ENCODE measurements at regions not wholly inside any gene's neighbourhood (a gene's known extent, or its start where the extent isn't known, plus 50 kb on each side); places are given as distances from the start of the nearest gene placed in this dataset.
A peak's percentile ranks its signal among the peaks of the same experiment; 100 is the strongest.

- DNase-seq = peak; percentile 26
Measured at GRCh38 chr5:89988998-89989655, 420.4 kb downstream of the CETN3 start.

GRCh38 chr5:89988129-89988810 lies 421.3 kb downstream of the CETN3 start:
- no peak for DNase-seq

- no peak for DNase-seq
Measured at GRCh38 chr5:89983216-89983615, 426.3 kb downstream of the CETN3 start.

- no peak for DNase-seq
Measured at GRCh38 chr5:89981878-89982773, 427.4 kb downstream of the CETN3 start.

- no peak for DNase-seq
Measured at GRCh38 chr5:89981021-89981420, 428.5 kb downstream of the CETN3 start.

GRCh38 chr5:89973516-89973915 lies 436.0 kb downstream of the CETN3 start:
- no peak for DNase-seq

GRCh38 chr5:89972901-89973300 lies 436.7 kb downstream of the CETN3 start:
- no peak for DNase-seq

GRCh38 chr5:89968958-89969381 lies 440.6 kb downstream of the CETN3 start:
- peak; percentile 16 for DNase-seq

GRCh38 chr5:89967771-89968444 lies 441.6 kb downstream of the CETN3 start:
- no peak for DNase-seq

GRCh38 chr5:89956838-89957237 lies 452.7 kb downstream of the CETN3 start:
- DNase-seq = no peak

GRCh38 chr5:89954916-89955315 lies 454.6 kb downstream of the CETN3 start:
- no peak for DNase-seq

- DNase-seq = no peak
Measured at GRCh38 chr5:89951876-89952275, 457.7 kb downstream of the CETN3 start.

GRCh38 chr5:89950234-89950633 lies 459.3 kb downstream of the CETN3 start:
- no peak for DNase-seq

- DNase-seq = no peak
Measured at GRCh38 chr5:89948977-89949376, 460.6 kb downstream of the CETN3 start.

- DNase-seq = no peak
Measured at GRCh38 chr5:89946916-89947315, 462.6 kb downstream of the CETN3 start.

GRCh38 chr5:89946508-89946907 lies 463.0 kb downstream of the CETN3 start:
- DNase-seq = no peak

- DNase-seq = no peak
Measured at GRCh38 chr5:89942171-89942570, 467.4 kb downstream of the CETN3 start.

GRCh38 chr5:89936576-89936975 lies 473.0 kb downstream of the CETN3 start:
- DNase-seq = no peak

- no peak for DNase-seq
Measured at GRCh38 chr5:89934069-89934468, 475.5 kb downstream of the CETN3 start.

- DNase-seq = no peak
Measured at GRCh38 chr5:89932771-89933181, 476.8 kb downstream of the CETN3 start.

- peak; percentile 18 for DNase-seq
Measured at GRCh38 chr5:89930591-89931392, 478.8 kb downstream of the CETN3 start.

All from muscle of arm (tissue), 1 donor.